DOHH2 (cell line): ENCODE measurements at regions not wholly inside any gene's neighbourhood (a gene's known extent, or its start where the extent isn't known, plus 50 kb on each side); places are given as distances from the start of the nearest gene placed in this dataset.

ENCODE experiments used
- H3F3A ChIP-seq: fragments of 200-600 bp; sonication (generic), shearing (Covaris generic); 2 replicates; pipeline ENCODE4 v1.6.0; 2016; ENCODE audit warnings: antibody characterized with exemption, mild to moderate bottlenecking; ENCODE audit not compliant: control insufficient read depth, insufficient read depth
- H3K27ac ChIP-seq: fragments of 200-600 bp; sonication (generic); 2 replicates; pipeline ENCODE4 v1.5.1; 2014; ENCODE audit warnings: low read depth, mild to moderate bottlenecking, low read length, moderate library complexity
- H3K27me3 ChIP-seq: fragments of 200-600 bp; sonication (generic); 2 replicates; pipeline ENCODE4 v1.6.1; 2014; ENCODE audit warnings: mild to moderate bottlenecking, low read length, mixed read lengths; ENCODE audit not compliant: control insufficient read depth
- H3K36me3 ChIP-seq: fragments of 200-600 bp; sonication (generic); 2 replicates; pipeline ENCODE4 v1.6.1; 2014; ENCODE audit warnings: mild to moderate bottlenecking, low read length, moderate library complexity, mixed read lengths; ENCODE audit not compliant: control insufficient read depth
- H3K4me1 ChIP-seq: fragments of 200-600 bp; sonication (generic); 2 replicates; pipeline ENCODE4 v1.6.1; 2014; ENCODE audit warnings: mild to moderate bottlenecking, low read length, mixed read lengths; ENCODE audit not compliant: control insufficient read depth
- H3K4me2 ChIP-seq: fragments of 200-600 bp; sonication (generic); 2 replicates; pipeline ENCODE4 v1.6.0; 2014; ENCODE audit warnings: mild to moderate bottlenecking, low read length, moderate library complexity
- H3K4me3 ChIP-seq: fragments of 200-600 bp; sonication (generic); 2 replicates; pipeline ENCODE4 v1.5.1; 2014; ENCODE audit warnings: mild to moderate bottlenecking, low read length, mixed read lengths
- H3K79me2 ChIP-seq: fragments of 200-600 bp; sonication (generic); 2 replicates; pipeline ENCODE4 v1.6.1; 2014; ENCODE audit warnings: mild to moderate bottlenecking, low read length, mixed read lengths; ENCODE audit not compliant: control insufficient read depth
- H3K9me2 ChIP-seq: fragments of 200-600 bp; sonication (generic); replicated peaks from 2 replicates; pipeline ENCODE4 v1.6.1; 2014; ENCODE audit warnings: mild to moderate bottlenecking, low read length, mixed read lengths; ENCODE audit not compliant: control insufficient read depth
- H3K9me3 ChIP-seq: fragments of 200-600 bp; sonication (generic); 2 replicates; pipeline ENCODE4 v1.6.1; 2014; ENCODE audit warnings: antibody characterized with exemption, low read length, mixed read lengths; ENCODE audit not compliant: control insufficient read depth, insufficient read depth
- H4K20me1 ChIP-seq: fragments of 200-600 bp; sonication (generic); 2 replicates; pipeline ENCODE4 v1.6.0; 2014; ENCODE audit warnings: low read depth, mild to moderate bottlenecking, antibody characterized with exemption, low read length, moderate library complexity; ENCODE audit not compliant: control insufficient read depth, insufficient read depth
- EZH2phosphoT487 ChIP-seq: fragments of 200-600 bp; sonication (generic); IDR thresholded peaks from 2 replicates; pipeline ENCODE4 v1.6.1; 2017; ENCODE audit warnings: borderline replicate concordance, mild to moderate bottlenecking, antibody characterized with exemption, low read length, moderate library complexity, mixed read lengths
- TF ChIP-seq, protein P1 (sequence below): fragments of 200-600 bp; sonication (generic); IDR thresholded peaks from one replicate; pipeline ENCODE4 v1.5.1; 2014; ENCODE audit warnings: antibody characterized with exemption, mild to moderate bottlenecking, low read depth, low read length; ENCODE audit not compliant: poor library complexity, severe bottlenecking

DNA sequence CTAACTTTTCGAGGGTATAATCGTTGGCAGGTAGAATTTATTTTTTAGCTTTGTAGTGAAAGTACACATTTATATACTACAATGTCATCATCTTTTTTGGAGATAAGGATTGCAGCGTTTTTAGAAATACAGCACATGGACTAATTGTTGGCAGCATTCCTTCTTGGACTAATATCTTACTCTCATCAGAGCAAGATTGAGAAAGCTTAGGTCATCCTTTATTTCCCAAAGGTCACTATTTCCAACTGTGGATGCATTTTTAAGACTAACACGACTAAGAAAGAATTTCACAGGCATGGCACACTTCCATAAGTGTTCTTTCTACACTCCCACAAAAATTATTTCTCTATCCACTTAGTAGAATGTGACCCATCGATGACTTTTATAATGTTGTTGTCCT, 732.3 kb downstream of the NCAM2 start:
- Histone ChIP-seq H3K4me3 (no peak overlapping the region), H3K27ac (no peak overlapping the region)
- no peak for TF ChIP-seq EZH2phosphoT487
- TF ChIP-seq, protein P1, sequence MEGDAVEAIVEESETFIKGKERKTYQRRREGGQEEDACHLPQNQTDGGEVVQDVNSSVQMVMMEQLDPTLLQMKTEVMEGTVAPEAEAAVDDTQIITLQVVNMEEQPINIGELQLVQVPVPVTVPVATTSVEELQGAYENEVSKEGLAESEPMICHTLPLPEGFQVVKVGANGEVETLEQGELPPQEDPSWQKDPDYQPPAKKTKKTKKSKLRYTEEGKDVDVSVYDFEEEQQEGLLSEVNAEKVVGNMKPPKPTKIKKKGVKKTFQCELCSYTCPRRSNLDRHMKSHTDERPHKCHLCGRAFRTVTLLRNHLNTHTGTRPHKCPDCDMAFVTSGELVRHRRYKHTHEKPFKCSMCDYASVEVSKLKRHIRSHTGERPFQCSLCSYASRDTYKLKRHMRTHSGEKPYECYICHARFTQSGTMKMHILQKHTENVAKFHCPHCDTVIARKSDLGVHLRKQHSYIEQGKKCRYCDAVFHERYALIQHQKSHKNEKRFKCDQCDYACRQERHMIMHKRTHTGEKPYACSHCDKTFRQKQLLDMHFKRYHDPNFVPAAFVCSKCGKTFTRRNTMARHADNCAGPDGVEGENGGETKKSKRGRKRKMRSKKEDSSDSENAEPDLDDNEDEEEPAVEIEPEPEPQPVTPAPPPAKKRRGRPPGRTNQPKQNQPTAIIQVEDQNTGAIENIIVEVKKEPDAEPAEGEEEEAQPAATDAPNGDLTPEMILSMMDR, result no peak

DNA sequence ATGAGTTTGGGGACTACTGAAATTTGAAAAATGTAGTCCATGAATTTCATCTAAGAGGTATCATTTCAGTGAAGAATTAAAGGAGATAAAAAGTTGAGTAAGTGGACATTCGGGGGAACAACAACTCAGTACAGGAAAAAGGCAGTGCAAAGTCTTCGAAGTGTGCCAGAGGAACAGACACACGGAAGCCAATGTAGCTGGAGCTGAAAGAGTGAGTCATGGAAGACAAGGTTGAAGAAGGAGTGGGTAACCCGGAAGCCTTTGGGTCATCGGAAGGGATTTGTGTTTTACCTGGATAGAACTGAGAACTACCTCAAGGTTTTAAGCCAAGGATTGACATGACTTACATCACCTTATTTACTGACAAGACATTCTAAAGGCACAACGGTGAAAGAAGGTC, 733.4 kb downstream of the NCAM2 start:
- H4K20me1 ChIP-seq, result no peaks in the 10 kb centered on the region
- TF ChIP-seq, protein P1, result no peak
- no peak for TF ChIP-seq EZH2phosphoT487
- H3K27ac ChIP-seq, result no peak overlapping the region
- H3F3A ChIP-seq, result no peaks in the 10 kb centered on the region
- H3K36me3 ChIP-seq, result no peaks in the 10 kb centered on the region
- no peaks in the 10 kb centered on the region for H3K9me2 ChIP-seq
- no peaks in the 10 kb centered on the region for H3K9me3 ChIP-seq
- no peak overlapping the region for H3K4me3 ChIP-seq
- H3K4me2 ChIP-seq, result no peak overlapping the region
- no peaks in the 10 kb centered on the region for H3K4me1 ChIP-seq
- H3K27me3 ChIP-seq, result no peaks in the 10 kb centered on the region
- H3K79me2 ChIP-seq, result no peaks in the 10 kb centered on the region

More for the DNA sequence above, 732.3 kb downstream of the NCAM2 start:
- Histone ChIP-seq H3K79me2 (no peaks in the 10 kb centered on the region), H3K27me3 (no peaks in the 10 kb centered on the region), H3K4me2 (no peak overlapping the region), H4K20me1 (no peaks in the 10 kb centered on the region), H3K9me3 (no peaks in the 10 kb centered on the region), H3F3A (no peaks in the 10 kb centered on the region), H3K9me2 (no peaks in the 10 kb centered on the region), H3K4me1 (no peaks in the 10 kb centered on the region), H3K36me3 (no peaks in the 10 kb centered on the region)

DNA sequence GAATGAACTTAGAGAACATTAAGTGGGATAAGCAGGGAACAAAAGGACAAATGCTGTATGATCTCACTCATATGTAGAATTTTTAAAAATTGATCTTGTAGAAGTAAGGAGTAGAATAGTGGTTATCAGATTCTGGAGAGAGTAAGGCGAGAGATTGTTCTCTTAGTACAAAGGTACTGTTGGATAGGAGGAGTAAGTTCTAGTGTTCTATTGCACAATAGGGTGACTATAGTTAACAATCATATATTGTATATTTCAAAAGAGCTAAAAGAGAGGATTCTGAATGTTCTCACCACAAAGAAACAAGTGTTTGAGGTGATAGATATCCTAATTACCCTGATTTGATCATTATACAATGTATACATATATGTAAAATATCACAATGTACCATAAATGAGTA, 735.9 kb downstream of the NCAM2 start:
- no peaks in the 10 kb centered on the region for H3K27me3 ChIP-seq
- H3K4me2 ChIP-seq, result no peak overlapping the region
- H3K4me1 ChIP-seq, result no peaks in the 10 kb centered on the region
- TF ChIP-seq EZH2phosphoT487, result no peak
- TF ChIP-seq, protein P1, result no peak
- H3K27ac ChIP-seq, result no peak overlapping the region
- no peak overlapping the region for H3K4me3 ChIP-seq
- H3K9me3 ChIP-seq, result no peaks in the 10 kb centered on the region
- H3K36me3 ChIP-seq, result no peaks in the 10 kb centered on the region
- no peaks in the 10 kb centered on the region for H3K9me2 ChIP-seq
- H3K79me2 ChIP-seq, result no peaks in the 10 kb centered on the region
- H4K20me1 ChIP-seq, result no peaks in the 10 kb centered on the region
- no peaks in the 10 kb centered on the region for H3F3A ChIP-seq

DNA sequence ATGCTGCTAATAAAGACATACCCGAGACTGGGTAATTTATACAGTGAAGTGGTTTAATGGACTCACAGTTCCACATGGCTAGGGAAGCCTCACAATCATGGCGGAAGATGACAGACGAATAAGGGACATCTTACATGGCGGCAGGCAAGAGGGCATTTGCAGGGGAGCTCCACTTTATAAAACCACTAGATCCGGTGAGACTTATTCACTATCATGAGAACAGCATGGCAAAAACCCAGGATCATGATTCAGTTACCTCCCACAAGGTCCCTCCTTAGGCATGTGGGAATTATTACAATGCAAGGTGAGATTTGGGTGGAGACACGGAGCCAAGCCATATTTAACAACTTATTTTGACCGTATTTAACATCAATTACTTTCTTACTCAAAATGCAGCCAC, 739.0 kb downstream of the NCAM2 start:
- Histone ChIP-seq H3K36me3 (no peaks in the 10 kb centered on the region), H4K20me1 (no peaks in the 10 kb centered on the region), H3F3A (no peaks in the 10 kb centered on the region), H3K9me2 (no peaks in the 10 kb centered on the region), H3K79me2 (no peaks in the 10 kb centered on the region), H3K9me3 (no peaks in the 10 kb centered on the region), H3K4me2 (no peak overlapping the region), H3K27me3 (no peaks in the 10 kb centered on the region), H3K4me1 (no peaks in the 10 kb centered on the region), H3K27ac (no peak overlapping the region), H3K4me3 (no peak overlapping the region)
- TF ChIP-seq EZH2phosphoT487, result no peak
- TF ChIP-seq, protein P1, result no peak
